HG03565 (cell line): ENCODE measurements at regions not wholly inside any gene's neighbourhood (a gene's known extent, or its start where the extent isn't known, plus 50 kb on each side); places are given as distances from the start of the nearest gene placed in this dataset.

Source experiments
- ATAC-seq: cut with Tn5 transposase; IDR thresholded peaks from one replicate; pipeline ENCODE4 v1.9.1; 2021; ENCODE audit warnings: mild to moderate bottlenecking, moderate library complexity; ENCODE audit not compliant: unreplicated experiment

DNA sequence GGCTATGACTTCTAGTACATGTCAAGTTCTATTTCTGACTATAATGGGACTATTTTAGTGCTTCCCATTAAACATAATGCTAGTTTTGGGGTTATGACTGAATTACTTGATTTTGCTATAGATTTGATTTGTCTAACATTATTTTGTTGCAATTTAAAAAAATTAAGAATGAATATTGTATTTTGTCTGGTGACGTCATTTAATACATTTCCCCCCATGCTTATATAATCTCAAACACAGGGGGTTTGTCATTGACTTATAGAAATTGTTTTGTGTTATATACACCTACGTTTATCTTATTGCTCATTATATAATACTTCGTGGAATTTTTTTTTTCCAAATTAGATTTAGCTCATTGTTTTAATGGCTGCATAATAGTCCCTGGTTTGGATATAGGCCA lies 270.3 kb upstream of the VLDLR start:
- no peak for ATAC-seq

DNA sequence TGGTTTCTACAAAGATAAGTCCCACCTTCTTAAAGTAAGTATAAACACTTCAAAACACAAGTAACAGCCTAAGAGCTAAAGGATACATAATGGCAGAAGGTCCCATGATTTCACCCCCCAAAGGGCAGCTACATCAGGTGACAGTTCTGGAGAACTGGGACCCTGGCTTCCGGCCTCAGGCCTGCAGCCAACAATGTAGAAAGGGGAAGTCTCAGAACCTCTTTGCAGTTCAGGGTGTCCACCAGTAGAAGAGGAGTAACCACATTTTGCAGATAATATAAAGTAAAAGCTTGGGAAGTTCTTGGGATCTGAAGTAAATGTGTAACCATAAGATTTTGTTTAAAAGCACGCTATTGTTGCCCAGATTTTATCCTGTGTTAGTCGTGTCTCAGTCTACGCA lies 267.4 kb upstream of the VLDLR start:
- ATAC-seq: no peak

- ATAC-seq: no peak
Observed at GRCh38 chr9:2354856-2355696, 266.5 kb upstream of the VLDLR start.

DNA sequence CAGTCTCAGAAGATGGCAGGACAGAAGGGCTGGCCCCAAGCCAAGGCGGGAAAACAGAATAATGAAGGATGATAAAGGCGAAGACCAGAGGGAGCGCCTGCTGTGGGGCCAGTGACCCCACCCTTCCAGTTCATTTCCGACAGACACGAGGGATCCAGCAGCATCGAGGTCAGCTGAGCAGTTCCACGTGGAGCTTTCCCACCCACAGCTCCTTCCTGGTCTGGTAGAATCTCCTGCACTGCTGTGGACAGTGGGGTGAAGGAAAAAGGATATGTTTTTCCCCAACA lies 265.9 kb upstream of the VLDLR start:
- no peak for ATAC-seq

GRCh38 chr9:2356041-2356790 lies 265.4 kb upstream of the VLDLR start:
- no peak for ATAC-seq

DNA sequence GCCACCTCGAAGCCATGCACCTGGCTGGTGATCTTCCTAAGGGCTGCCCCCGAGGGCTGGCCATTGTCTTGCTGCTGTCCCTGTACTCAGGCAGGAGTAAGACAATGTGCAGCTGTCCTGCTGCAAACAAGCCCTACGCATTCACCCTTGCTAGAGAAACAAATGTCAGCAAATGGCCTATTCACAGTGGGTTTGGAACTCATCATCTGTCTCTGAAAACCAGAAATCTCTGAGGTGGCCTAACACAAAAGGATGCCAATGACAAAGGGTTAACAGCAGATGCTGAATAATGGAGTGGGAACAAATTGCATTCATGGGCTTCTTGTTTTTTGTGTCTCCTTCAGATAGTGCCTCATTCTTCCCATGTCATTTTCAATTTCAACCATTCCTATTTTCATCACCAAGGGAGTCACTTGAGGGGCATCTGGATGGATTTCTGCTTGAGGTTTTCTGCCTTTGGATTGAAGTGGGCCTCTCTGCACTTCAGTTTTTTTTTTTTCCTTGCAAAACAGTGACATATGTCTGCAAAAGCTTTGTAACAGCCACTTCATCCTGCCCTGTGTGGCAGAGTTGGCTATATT lies 261.6 kb upstream of the VLDLR start:
- no peak for ATAC-seq

- ATAC-seq: no peak
Observed at GRCh38 chr9:2362150-2362549, 259.4 kb upstream of the VLDLR start.

DNA sequence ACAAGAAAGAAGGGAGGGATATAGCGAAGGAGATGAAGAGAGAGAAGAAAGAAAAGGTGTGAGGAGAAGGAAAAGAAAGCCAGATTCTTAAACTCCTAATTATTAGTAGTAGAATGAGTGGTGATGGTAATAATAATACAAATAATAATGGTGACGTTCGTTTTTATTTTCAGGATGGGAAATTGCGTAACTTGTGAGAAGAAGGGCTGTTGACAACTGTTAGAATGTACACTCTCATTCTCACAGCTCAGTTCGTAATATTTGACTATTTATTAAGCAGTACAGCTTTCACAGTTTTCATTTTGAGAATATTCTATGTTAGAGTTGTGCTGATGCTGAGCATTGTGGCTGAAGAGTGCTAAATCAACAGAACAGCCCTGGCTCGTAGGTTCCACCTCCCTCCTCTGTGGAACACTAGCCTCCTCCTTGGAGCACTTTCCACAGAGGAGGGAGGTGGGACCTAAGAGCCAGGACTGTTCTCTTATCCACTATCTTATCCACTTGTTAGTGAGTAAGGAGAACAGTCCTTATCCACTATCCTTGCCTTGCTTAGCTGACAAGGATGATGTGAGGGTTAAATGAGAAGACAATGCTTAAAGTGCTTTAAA lies 258.3 kb upstream of the VLDLR start:
- no peak for ATAC-seq

DNA sequence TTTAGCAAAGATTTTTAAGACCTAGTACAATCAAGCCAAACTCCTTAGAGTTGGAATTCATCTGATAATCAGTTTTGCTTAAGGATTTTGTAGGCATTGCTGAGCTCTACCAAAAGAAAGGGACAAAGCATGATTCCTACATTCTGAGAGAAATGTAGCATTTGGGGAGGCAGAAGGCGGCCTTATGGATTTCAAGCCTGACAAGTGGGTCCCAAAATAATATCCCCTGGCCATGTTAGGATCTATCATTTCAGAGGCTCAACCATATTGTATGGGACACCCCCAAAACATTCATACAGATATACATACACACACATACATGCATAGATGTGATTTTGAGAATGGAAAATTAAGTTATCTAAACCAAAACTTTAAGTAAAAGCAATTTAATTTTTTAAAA lies 257.8 kb upstream of the VLDLR start:
- no peak for ATAC-seq

DNA sequence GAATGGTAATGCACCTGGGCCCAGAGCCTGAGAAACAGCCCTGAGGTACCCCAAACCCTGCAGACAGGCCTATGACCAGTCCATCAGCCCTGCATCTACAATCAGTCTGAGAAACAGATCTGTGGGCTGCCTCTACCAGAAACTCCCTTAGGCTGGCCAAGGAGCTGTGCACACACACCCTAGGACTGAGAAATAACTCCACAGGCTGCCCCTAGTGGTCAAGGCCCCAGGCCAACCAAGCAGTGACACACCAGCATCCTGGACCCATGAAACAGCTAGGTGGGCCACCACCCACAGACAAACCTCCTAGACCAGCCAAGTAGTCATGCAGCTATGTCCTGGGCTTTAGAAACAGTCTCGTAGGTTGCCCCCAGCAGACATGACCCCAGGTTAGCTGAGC lies 253.6 kb upstream of the VLDLR start:
- no peak for ATAC-seq

DNA sequence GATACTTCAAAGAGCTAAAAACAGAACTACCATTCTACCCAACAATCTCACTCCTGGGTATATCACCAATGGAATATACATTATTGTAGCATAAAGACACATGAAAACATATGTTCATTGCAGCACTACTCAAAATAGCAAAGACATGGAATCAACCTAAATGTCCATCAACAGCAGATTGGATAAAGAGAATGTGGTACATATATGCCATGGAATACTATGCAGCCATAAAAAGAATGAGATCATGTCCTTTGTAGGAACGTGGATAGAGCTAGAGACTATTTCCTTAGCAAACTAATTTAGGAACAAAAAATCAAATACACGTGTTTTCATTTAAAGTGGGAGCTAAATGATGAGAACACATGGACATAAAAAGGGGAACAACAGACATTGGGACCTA lies 247.9 kb upstream of the VLDLR start:
- no peak for ATAC-seq

DNA sequence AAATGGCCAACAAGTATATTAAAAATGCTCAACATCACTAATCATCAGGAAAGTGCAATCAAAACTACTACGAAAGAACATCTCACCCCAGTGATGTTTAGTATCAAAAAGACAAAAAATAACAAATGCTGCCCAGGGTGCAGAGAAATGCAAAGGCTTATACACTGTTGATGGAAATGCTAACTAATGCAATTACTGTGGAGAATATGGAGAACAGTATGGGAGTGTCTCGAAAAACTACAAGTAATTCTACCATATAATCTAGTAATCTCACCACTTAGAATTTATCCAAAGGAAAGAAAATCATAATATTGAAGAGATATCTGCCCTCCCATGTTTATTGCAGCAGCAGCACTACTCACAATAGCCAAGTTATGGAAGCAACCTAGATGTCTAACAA lies 246.5 kb upstream of the VLDLR start:
- ATAC-seq: no peak

DNA sequence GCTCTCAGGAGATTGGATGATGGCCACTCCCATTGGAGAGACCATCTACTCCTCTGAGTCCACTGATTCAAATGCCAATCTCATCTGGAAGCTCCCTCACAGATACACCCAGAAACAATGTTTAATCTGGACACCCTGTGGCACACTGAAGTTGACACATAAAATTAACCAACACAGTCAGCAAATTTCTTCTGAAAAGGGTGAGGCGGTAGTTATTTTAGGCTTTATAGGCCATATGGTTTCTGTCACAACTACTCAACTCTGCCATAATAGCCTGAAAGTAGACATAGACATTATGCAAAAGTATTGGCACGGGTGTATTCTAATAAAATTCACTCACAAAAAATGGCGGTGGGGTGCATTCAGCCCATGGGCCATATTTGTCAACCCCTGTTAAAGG lies 244.5 kb upstream of the VLDLR start:
- no peak for ATAC-seq

DNA sequence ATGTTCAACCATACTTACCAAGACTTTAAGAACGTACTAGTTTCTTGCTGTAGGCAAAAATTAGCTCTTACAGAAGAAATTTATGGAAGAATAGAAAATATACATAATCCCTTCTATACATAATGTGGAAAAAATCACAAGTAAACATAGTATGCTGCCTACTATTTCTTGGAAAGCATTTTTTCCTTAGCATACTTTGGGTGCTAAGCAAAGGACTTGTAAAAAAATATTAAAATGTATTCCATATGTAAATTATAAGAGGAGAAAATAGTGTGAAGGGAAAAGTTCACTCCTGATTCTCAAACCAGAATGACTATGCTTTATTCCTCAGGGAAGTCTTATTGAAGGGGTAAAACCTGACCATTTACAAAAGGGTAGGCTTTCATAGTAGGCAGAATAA lies 243.8 kb upstream of the VLDLR start:
- no peak for ATAC-seq

GRCh38 chr9:2378266-2378665 lies 243.3 kb upstream of the VLDLR start:
- no peak for ATAC-seq

- ATAC-seq: no peak
Observed at GRCh38 chr9:2378816-2379215, 242.8 kb upstream of the VLDLR start.

DNA sequence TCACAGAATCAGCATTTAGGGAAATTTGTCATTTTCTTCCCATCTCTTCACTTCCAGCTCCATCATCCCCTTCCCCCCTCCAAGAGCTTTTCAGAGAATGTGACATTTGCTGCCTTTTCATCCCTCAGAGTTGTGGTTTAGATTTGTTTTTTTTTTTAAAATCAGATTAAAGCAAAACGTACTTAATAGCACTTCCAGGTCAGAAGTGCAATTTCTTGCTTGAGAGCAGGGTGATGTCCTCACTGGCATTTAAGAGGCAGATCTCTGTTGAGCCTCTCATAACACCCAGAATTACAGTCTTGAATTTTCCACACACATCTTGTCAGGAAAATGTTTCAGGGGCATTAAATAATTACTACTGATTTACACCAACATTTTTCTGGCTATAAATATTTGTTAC lies 236.8 kb upstream of the VLDLR start:
- ATAC-seq: no peak

GRCh38 chr9:2385746-2386145 lies 235.8 kb upstream of the VLDLR start:
- no peak for ATAC-seq

GRCh38 chr9:2386566-2386965 lies 235.0 kb upstream of the VLDLR start:
- ATAC-seq: no peak

- ATAC-seq: no peak
Observed at GRCh38 chr9:2387166-2387565, 234.4 kb upstream of the VLDLR start.

- ATAC-seq: no peak
Observed at GRCh38 chr9:2389404-2389803, 232.2 kb upstream of the VLDLR start.

DNA sequence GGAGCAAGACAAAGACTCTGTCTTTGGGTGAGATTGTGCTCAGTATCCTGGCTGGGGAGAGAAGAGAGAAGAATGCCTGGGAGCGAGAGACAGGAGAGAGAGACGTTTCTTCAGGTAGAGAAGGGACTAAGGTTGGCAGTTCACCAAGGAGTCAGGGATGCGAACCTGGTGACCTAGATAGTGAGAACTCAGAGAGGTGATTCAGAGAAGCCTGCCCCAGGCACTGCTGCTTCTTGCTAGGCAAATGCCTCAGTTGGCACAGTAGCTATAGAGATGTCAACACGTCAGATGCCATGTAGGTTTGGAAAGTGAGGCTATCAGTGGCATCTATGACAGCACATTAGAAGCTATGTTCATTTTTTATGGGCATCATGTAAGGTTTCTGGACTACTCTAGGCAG lies 231.6 kb upstream of the VLDLR start:
- no peak for ATAC-seq
